GM19395 (cell line): ENCODE measurements at regions not wholly inside any gene's neighbourhood (a gene's known extent, or its start where the extent isn't known, plus 50 kb on each side); places are given as distances from the start of the nearest gene placed in this dataset.
"Not testable (repeated sequence)": the region's sequence is repeated elsewhere in the genome, so short reads cannot be mapped to it uniquely, and the experiment has no call there.

Experiments
- ATAC-seq: cut with Tn5 transposase; IDR thresholded peaks from one replicate; pipeline ENCODE4 v1.9.1; 2021; ENCODE audit warnings: mild to moderate bottlenecking, moderate library complexity; ENCODE audit not compliant: unreplicated experiment

DNA sequence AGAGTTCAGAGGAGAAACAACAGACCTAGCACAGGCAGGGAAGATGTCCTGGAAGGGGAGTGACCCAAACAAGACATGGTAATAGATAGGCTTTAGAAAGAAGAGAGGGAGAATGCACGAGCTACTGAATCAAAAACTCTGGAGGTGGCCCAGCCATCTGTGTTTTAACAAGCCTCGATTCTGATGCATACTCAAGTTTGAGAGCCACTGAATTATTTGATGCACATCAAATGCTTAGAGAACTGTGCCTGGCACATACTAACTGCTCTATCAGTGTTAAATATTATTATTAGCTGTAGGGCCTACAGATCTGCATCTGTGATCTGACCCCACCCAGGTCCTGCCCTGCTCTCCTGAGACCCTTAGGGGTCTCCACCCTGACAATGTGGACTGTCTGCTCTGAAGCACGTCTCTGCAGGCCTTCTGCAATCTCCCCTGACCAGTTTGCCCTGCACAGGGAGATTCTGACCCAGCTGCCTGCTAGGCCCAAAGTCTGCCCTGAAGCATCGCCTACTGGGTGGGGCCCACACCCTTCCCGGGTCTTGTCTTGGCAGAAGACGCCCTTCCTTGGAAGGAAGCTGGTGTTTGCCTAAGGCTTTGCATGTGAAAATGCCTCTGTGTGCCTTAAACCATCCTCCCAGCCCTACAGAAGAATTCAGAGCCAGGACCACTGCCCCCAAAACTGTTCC, 201.5 kb upstream of the KLF3 start:
- no peak for ATAC-seq

DNA sequence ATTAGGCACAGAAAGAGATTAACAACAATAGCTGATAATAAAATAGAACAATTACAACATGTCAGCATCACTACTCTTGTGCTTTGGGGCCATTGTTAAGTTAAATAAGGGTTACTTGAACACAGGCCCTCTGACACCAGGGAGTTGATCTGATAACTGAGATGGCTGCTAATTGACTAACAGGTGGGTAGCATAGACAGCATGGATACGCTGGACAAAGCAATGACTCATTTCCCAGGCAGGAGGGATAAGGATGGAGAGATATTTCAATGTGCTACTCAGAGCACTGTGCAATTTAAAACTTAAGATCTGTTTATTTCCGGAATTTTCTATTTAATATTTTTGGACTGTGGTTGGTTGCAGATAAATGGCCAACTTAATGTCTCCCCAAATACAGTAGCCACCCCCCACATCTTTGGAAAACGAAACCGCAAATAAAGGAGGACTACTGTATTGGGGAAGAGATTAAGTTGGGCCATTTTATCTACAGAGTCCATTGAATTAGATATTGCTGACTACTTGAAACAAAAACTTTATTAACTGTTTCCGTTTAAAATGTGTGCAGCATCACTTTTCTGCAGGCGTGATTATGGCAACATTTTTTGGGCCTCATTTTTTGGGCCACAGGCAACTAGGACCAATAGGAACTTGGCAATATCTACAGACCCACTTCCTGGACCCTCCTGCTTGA, 200.6 kb upstream of the KLF3 start:
- ATAC-seq = no peak

- no peak for ATAC-seq
Measured at GRCh38 chr4:38464328-38464727, 199.7 kb upstream of the KLF3 start.

- ATAC-seq = no peak
Measured at GRCh38 chr4:38466401-38466800, 197.6 kb upstream of the KLF3 start.

GRCh38 chr4:38467296-38467695, 196.7 kb upstream of the KLF3 start:
- no peak for ATAC-seq

DNA sequence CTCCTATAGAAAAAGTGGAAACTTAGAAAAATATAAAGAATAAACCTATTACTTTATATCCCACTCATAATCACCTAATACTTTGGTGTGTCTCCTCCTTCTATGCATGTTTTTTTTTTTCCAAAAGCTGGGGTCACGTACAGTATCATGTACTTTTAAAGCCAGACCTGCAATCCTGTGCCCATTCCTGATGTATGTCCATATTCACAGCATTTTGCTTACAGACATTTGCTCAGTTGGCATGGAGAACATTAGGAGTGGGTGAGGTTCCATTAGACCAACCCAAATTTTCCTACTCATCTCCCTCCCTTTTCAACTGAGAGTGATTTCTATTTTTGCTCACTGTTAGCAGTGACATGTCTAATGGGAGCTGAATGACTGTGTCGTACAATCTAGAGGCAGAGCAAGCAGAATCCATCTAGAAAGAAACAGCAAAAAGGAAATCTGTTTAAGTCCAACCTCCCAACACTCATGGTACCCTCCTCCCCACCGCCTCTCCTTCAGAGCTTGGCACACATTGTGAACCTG, 195.6 kb upstream of the KLF3 start:
- no peak for ATAC-seq

DNA sequence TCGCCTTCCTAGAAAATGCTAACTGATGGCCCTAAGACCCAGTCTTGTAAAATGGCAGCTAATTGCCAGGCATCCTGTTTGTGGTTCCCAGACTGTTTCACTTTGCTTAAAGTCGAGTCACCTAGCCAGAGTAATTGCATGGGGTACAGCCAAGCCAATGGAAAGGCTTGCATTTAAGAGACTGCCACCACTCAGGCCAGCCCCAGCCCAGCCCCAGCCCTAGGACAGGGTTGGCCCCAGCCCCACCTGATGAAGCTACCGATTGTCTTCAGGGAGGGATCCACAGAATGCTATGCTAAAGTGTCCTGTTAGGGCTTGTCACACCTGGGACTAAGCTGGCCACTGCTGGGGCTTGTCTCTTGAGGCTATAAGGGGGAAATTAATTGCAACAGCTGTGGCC, 194.6 kb upstream of the KLF3 start:
- ATAC-seq = no peak

DNA sequence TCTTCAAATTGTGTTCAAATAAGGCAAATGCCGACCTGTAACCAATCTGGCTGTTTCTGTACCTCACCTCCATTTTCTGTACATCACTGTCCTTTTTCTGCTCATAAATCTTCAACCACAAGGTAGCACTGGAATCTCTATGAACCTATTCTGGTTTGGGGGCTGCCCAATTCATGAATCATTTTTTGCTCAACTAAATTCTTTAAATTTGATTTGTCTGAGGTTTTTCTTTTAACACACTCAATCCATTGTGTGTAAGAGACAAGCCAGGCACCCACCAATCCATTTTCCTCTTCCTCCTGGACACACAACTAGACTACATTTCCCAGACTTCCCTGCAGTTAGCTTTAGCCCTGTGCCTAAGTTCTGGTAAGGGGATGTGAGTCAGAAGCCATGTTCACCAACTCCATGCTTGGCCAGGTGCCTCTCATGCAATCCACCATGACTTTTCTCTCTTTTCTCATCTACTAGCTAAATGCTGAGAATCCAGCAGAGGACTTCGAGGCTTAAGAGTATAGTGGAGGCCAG, 193.2 kb upstream of the KLF3 start:
- no peak for ATAC-seq

GRCh38 chr4:38482696-38483095, 181.3 kb upstream of the KLF3 start:
- ATAC-seq = no peak

DNA sequence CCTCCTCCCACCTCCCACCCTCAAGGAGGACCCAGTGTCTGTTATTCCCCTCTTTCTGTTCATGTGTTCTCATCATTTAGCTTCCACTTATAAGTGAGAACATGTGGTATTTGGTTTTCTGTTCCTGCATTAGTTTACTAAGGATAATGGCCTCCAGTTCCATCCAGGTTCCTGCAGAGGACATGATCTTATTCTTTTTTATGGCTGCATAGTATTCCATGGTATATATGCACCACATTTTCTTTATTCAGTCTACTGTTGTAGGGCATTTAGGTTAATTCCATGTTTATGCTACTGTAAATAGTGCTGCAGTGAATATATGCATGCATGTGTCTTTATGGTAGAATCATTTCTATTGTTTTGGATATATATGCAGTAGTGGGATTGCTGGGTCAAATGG, 180.4 kb upstream of the KLF3 start:
- not testable (repeated sequence) for ATAC-seq

DNA sequence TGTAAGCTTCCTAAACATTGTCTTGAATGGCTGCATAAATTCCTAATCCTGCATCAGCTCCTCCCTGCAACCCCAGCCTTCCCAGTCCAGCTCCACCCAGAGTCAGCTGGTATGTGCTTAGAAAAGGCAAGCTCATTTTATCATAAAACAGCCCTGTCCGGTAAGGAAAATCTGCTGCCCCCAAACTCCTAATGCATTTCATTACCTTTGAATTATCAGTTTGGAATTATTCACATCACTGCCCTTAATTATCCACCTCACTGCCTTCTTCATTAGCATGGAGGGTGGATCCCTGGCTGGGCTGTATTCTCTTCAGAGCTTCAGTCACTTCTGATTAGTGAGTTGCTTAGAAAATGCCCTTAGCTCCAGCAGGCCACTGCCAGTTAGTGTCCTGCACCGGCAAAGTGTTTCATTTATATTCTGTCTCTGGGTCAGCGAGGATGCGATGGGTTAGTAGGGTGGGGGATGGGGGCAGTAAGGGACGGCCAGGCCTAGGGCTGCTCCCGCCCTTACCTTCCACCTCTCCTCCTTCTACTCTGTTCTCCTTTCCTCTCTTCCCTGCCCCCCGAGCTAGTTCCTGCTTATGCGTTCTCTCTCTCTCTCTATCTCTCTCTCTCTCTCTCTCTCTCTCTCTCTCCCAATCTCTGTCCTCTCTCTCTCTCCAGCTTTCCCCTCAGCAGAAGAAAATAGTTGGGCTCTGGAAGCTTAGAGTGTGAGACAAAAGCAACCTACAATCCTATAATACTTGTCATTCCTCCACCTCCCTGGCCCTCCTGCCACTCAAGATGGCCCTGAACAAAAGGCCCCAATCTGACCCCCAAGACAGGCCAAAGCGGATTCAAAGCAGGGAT, 174.8 kb upstream of the KLF3 start:
- no peak for ATAC-seq

DNA sequence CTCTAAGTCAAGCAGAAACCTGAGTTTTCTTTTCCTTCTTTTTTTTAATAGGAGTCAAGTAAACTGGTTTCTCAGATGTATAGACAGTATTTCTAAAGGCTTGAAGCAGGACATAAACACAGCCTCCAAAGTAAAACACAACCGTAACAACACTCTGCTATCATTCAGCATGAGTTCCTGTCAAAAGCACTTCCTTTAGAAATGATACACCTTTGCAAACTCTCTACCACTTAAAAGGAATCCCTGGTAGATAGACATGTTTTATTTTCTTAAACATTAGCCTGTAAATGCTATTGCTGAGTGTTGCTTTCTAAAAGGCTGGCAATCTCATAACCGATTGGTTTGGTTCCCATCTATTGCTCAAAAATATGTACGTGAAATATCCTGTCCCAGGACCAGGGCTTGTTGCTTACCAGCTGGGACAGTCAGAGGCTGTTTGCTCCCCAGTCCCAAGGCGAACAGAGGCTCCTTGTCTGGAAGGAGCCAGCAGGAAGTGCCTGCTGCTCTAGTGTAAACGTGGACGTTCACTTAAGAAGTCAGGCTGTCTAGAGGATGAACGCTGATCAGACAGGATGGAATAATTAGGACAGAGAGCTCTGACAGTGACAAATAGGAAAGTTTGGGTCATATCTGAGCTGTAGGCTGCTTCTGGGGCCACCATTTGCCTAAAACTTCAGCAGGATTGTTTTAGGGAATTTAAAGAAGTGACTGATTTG, 173.9 kb upstream of the KLF3 start:
- ATAC-seq = no peak

DNA sequence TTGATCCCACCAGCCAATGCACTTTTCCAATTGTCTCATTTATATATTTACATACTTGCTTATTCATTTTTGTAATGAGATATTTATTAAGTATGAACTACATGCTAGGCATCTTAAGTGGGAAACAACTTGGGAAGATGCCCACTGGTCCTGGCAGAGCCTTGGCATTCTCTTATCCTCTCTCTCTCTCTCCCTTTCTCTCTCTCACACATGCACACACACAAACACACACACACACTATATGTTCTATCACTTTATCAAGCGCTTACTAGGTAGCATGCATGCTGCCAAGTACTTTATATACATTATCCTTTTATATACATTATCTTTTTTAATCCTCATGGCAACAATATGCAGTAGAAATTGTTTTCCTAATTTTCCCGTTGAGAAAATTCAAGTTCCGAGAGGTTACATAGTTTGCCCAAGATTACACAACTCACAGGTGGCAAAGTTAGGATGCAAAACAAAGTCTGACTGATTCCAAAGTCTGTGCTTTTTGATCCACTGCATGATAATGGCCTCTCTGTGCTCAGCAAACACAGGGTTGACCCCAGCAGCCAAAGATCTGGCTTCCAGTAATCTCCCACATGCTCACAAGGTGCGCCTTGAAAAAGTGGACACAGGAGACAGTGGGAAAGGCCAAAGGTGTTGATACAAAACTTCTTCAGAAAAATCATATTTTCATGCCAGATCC, 173.1 kb upstream of the KLF3 start:
- no peak for ATAC-seq

DNA sequence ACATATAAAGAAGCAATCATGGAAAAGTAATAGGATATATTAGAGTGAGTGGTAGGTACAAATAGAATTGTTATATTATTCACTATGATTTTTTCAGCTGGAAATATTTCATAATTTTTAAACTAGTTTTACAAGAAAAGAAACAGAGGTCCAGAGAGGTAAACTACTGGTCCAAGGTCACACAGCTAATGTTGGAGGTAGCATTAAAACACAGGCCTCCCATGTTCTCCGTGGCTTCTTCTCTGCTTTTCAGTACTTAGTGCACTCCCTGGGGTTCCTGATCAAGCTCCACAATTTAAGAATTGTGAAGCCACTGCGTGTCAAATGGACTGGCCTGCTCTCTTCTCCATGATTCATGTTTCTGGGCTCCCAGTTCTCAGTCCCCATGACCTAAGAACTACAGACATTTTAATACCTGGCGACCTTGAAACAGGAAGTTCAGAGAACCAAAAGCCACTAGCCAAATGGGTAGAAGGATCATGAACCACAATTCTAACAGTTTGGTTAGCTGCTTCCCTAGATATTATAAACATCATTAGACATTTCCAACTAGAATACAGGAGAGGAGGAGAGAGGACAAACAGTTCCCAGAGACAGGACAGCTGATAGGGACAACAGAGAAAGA, 172.0 kb upstream of the KLF3 start:
- no peak for ATAC-seq

- ATAC-seq = no peak
Measured at GRCh38 chr4:38493066-38493465, 170.9 kb upstream of the KLF3 start.

DNA sequence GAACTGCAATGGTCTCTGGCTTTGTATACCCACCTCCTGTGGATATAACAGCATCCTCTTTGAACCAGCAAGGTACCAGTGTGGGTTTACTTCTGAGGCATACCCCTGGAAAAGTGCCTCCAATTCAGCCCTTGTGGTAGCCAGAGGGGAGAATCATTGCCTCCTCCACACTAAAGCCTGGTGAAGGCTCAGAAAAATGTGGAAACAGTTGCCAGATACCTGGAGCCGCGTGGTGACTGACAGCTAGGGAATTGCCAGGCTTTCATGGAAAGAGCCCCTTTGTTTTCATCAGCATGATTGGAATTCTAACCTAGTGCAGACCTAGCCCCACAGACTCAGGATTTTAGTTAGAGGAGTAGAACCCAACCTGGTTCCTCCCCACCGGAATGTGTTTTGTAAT, 168.6 kb upstream of the KLF3 start:
- no peak for ATAC-seq

- ATAC-seq = no peak
Measured at GRCh38 chr4:38497121-38497520, 166.9 kb upstream of the KLF3 start.

- ATAC-seq = no peak
Measured at GRCh38 chr4:38499101-38499500, 164.9 kb upstream of the KLF3 start.

DNA sequence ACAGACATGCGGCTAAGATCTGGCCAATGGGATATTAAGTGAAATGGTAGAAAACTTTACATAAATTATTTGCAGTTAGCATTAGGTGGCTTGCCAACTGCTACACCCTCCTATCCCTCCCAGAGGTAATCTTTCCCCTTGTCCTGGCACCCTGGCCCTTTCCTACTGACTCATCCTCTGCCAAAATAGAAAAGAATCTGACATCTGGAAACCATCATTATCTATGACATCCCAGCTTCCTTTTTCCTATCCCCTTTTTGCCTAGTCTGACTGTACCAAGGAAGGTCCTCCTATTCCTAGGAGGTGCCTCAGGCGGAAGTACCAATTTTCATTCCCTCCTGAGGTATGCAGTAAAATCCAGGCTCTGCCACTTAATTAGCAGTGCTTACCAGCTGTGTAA, 163.6 kb upstream of the KLF3 start:
- no peak for ATAC-seq

DNA sequence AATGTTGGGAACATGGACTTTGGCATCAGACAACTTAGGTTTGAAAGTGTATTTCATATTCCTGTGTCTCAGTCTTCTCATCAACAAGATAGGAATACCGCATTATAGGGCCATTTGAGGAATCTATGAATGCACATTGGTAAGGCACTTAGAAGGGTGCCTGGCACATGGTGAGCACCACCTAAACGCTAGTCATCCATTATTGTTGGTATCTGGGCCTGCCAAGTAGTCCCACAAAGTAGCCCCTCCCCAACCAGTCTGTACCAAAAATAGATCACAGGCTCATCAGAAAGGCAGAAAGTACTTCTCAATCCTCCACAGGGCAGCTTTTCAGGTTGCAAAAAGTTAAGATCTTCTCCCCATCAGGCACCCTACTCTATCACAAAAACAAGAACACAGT, 162.3 kb upstream of the KLF3 start:
- ATAC-seq = no peak
